ENCODE measurements at regions not wholly inside any gene's neighbourhood (a gene's known extent, or its start where the extent isn't known, plus 50 kb on each side); places are given as distances from the start of the nearest gene placed in this dataset.

GRCh38 chr5:26339576-26339975, 698.8 kb downstream of the CDH9 start:
- H3K4me1 ChIP-seq (ENCODE audit: control insufficient read depth, insufficient read depth, low read length): no peaks in the 10 kb centered on the region
- POLR2A ChIA-PET (ENCODE audit: unreplicated experiment): no interaction called here
- H3K27me3 ChIP-seq (ENCODE audit: control insufficient read depth, insufficient read depth, low read length): no peaks in the 10 kb centered on the region
- no peak overlapping the region for H3K9ac ChIP-seq (ENCODE audit: low read depth, low read length)
- dilution Hi-C loops (cut with HindIII; ENCODE audit: low sequenced_read_pairs, unreplicated experiment) (no loop called here), intact Hi-C loops (cut with micrococcal nuclease) (no loop called here), in situ Hi-C loops (cut with MboI; ENCODE audit: low sequenced_read_pairs) (no loop called here)
- no peak overlapping the region for H3K18ac ChIP-seq (ENCODE audit: low read depth, low read length)
- H2BK15ac ChIP-seq (ENCODE audit: low read depth, low read length): no peak overlapping the region
- no peak overlapping the region for H3K4ac ChIP-seq (ENCODE audit: low read depth, low read length)
- H4K8ac ChIP-seq (ENCODE audit: low read depth in 2 of 2, low read length in 2 of 2): no peak overlapping the region
- no peaks in the 10 kb centered on the region for H3K79me1 ChIP-seq (ENCODE audit: low read depth in 1 of 2, low read length in 2 of 2)
- H3K9me3 ChIP-seq (ENCODE audit: control insufficient read depth, insufficient read depth, low read length): peaks cover 10% of the 10 kb centered on the region
- no peak overlapping the region for H2BK20ac ChIP-seq (ENCODE audit: low read depth, low read length)
- H2AK9ac ChIP-seq (replicated peaks; ENCODE audit: low read depth, low read length, poor library complexity): no peak overlapping the region
- BruUV-seq (replicated peaks): no TSS peak
- no peak overlapping the region for H2AFZ ChIP-seq (replicated peaks; ENCODE audit: low read length, poor library complexity)
- H4K20me1 ChIP-seq (ENCODE audit: insufficient read depth, low read length): no peaks in the 10 kb centered on the region
- no CpG with 5 or more reads among the region's 1 CpG for WGBS, 2 experiments (ENCODE audit: extremely low coverage in 2 of 2, insufficient read length in 1 of 2)
- H3K14ac ChIP-seq (replicated peaks; ENCODE audit: low read depth, low read length): no peak overlapping the region
- H4K91ac ChIP-seq (ENCODE audit: insufficient read depth, low read depth, low read length): no peak overlapping the region
- H3K56ac ChIP-seq (ENCODE audit: extremely low read depth, insufficient read depth, low read length): no peak overlapping the region
- H4K5ac ChIP-seq (ENCODE audit: low read depth, low read length): no peak overlapping the region
- no peak overlapping the region for H2AK5ac ChIP-seq (ENCODE audit: low read depth, low read length)
- no peak for TF ChIP-seq BHLHE40 (IDR thresholded peaks at IDR 0.05; ENCODE audit: low read depth, low read length)
- TF ChIP-seq NFE2L2 (IDR thresholded peaks at IDR 0.05; ENCODE audit: low read depth, low read length): no peak
- no peak for TF ChIP-seq MXI1 (IDR thresholded peaks at IDR 0.05; ENCODE audit: borderline replicate concordance, low read depth, low read length)
- no peak for TF ChIP-seq MAZ (IDR thresholded peaks at IDR 0.05; ENCODE audit: borderline replicate concordance, low read depth, low read length)
- TF ChIP-seq RFX5 (IDR thresholded peaks at IDR 0.05; ENCODE audit: low read depth, low read length): no peak
- TF ChIP-seq POLR2A (IDR thresholded peaks at IDR 0.05; ENCODE audit: low read depth, low read length): no peak
- H3K4me3 ChIP-seq (ENCODE audit: insufficient read depth, low read depth, low read length): no peak overlapping the region
- H3K27ac ChIP-seq (ENCODE audit: insufficient read depth, low read length): no peak overlapping the region
- no peak overlapping the region for H2BK5ac ChIP-seq (ENCODE audit: low read depth, low read length, poor library complexity, severe bottlenecking)
- CTCF ChIA-PET: no interaction called here
- DNase-seq (no peak), ATAC-seq (ENCODE audit: low read depth) (no peak)
- no peaks in the 10 kb centered on the region for H3K36me3 ChIP-seq (ENCODE audit: control insufficient read depth, insufficient read depth, low read length)
- H3K23ac ChIP-seq (ENCODE audit: low read depth, low read length): no peak overlapping the region
- H3K9me1 ChIP-seq (ENCODE audit: insufficient read depth, low read length): no peaks in the 10 kb centered on the region
- H3K4me2 ChIP-seq (ENCODE audit: low read depth, low read length): no peak overlapping the region
- H2BK120ac ChIP-seq (ENCODE audit: low read depth, low read length): no peak overlapping the region

Measured in IMR-90 (cell line).